H1 (cell line): ENCODE measurements at regions not wholly inside any gene's neighbourhood (a gene's known extent, or its start where the extent isn't known, plus 50 kb on each side); places are given as distances from the start of the nearest gene placed in this dataset.
A peak's percentile ranks its signal among the peaks of the same experiment; 100 is the strongest.

ENCODE experiments used
- CTCF ChIA-PET: fragments of 300-600 bp; sonication (Branson Sonifier 250); formaldehyde crosslinking; loops from one replicate; lab custom pipeline; 2021; ENCODE audit not compliant: partially characterized antibody; lab: Charles Lee
- POLR2A ChIA-PET: fragments of 300-600 bp; sonication (Branson Sonifier 250); formaldehyde crosslinking; loops from one replicate; lab custom pipeline; 2021; ENCODE audit warnings: inconsistent platforms; ENCODE audit not compliant: partially characterized antibody; lab: Charles Lee
- DNase-seq, 2 experiments: peaks; one replicate each; pipeline versions ENCODE4 v3.0.0 to v3.0.0-alpha.2; 2010 to 2022; ENCODE audit warnings: low spot score in 2 of 2, low read depth in 1 of 2, mixed read lengths in 1 of 2
- FAIRE-seq: peaks from 2 replicates; lab custom pipeline; 2011; peaks lifted over from hg19 to GRCh38; lab: Jason Lieb, UNC
- H2AFZ ChIP-seq: 2 replicates; pipeline ENCODE4 v1.8.1; 2012; ENCODE audit warnings: low read length, inconsistent platforms
- H2AK5ac ChIP-seq: 2 replicates; pipeline ENCODE4 v1.6.1; 2013; ENCODE audit warnings: low read depth, low read length
- H2BK120ac ChIP-seq: replicated peaks from 2 replicates; pipeline ENCODE3; 2013; ENCODE audit warnings: low read depth, low read length, inconsistent platforms
- H2BK12ac ChIP-seq: 2 replicates; pipeline ENCODE4 v1.6.1; 2013; ENCODE audit warnings: low read depth, low read length
- H2BK15ac ChIP-seq: 2 replicates; pipeline ENCODE4 v1.6.1; 2013; ENCODE audit warnings: low read length
- H2BK20ac ChIP-seq: 2 replicates; pipeline ENCODE4 v1.6.1; 2013; ENCODE audit warnings: low read length
- H2BK5ac ChIP-seq: 2 replicates; pipeline ENCODE4 v1.6.1; 2013; ENCODE audit warnings: low read depth, low read length
- H3K14ac ChIP-seq: 2 replicates; pipeline ENCODE4 v1.6.1; 2013; ENCODE audit warnings: inconsistent platforms; ENCODE audit not compliant: insufficient read length
- H3K18ac ChIP-seq: 2 replicates; pipeline ENCODE4 v1.6.1; 2013; ENCODE audit warnings: low read length; ENCODE audit errors: extremely low read depth
- H3K23ac ChIP-seq: 2 replicates; pipeline ENCODE4 v1.6.1; 2013; ENCODE audit warnings: inconsistent platforms; ENCODE audit not compliant: insufficient read length
- H3K23me2 ChIP-seq: 2 replicates; pipeline ENCODE4 v1.6.1; 2013; ENCODE audit warnings: low read depth, low read length
- H3K27ac ChIP-seq: 2 replicates; pipeline ENCODE4 v1.6.1; 2011; ENCODE audit warnings: low read depth, low read length, inconsistent platforms
- H3K27me3 ChIP-seq, 4 experiments: replicated peaks in 1 of 4; 1 replicate in 1 of 4; 2 replicates in 3 of 4; pipeline versions ENCODE4 v1.6.1 to v1.8.1; 2011 to 2013; ENCODE audit warnings: low read length in 3 of 4, mild to moderate bottlenecking in 3 of 4, inconsistent platforms in 2 of 4, mixed read lengths in 2 of 4, moderate library complexity in 1 of 4; ENCODE audit not compliant: control insufficient read depth in 3 of 4, insufficient read depth in 3 of 4; ENCODE audit errors: extremely low read depth in 1 of 4
- H3K36me3 ChIP-seq, 4 experiments: 2 replicates each; pipeline versions ENCODE4 v1.6.1 to v1.8.1; 2011 to 2013; ENCODE audit warnings: mild to moderate bottlenecking in 4 of 4, low read length in 3 of 4, moderate library complexity in 2 of 4, control low read depth in 1 of 4, inconsistent platforms in 1 of 4; ENCODE audit not compliant: insufficient read depth in 4 of 4, control insufficient read depth in 2 of 4
- H3K4ac ChIP-seq: replicated peaks from 2 replicates; pipeline ENCODE3; 2013; ENCODE audit warnings: low read length, low read depth, mixed read lengths, inconsistent platforms; ENCODE audit not compliant: insufficient read length
- H3K4me1 ChIP-seq, 4 experiments: replicated peaks in 1 of 4; 1 replicate in 1 of 4; 2 replicates in 3 of 4; pipeline versions ENCODE4 v1.6.1 to v1.8.1; 2011 to 2013; ENCODE audit warnings: low read length in 3 of 4, inconsistent platforms in 2 of 4, mixed read lengths in 1 of 4; ENCODE audit not compliant: insufficient read depth in 4 of 4, control insufficient read depth in 3 of 4
- H3K4me2 ChIP-seq, 2 experiments: 2 replicates each; pipeline versions ENCODE4 v1.6.1 to v1.8.1; 2011 to 2013; ENCODE audit warnings: low read depth in 2 of 2, low read length in 2 of 2, control low read depth in 1 of 2, inconsistent platforms in 1 of 2, mild to moderate bottlenecking in 1 of 2; ENCODE audit not compliant: insufficient read depth in 1 of 2
- H3K4me3 ChIP-seq, 4 experiments: fragments of 200-600, 300-600 bp in 1 of 4; sonication (generic), shearing (Covaris generic), sonication (Bioruptor Twin) in 1 of 4; 2 replicates each; pipeline versions ENCODE4 v1.5.1 to v1.8.1; 2011 to 2016; ENCODE audit warnings: low read length in 4 of 4, low read depth in 3 of 4, control low read depth in 2 of 4, inconsistent platforms in 2 of 4, mild to moderate bottlenecking in 2 of 4, mixed read lengths in 1 of 4, moderate library complexity in 1 of 4; ENCODE audit not compliant: insufficient read depth in 2 of 4; ENCODE audit errors: extremely low read depth in 1 of 4
- H3K56ac ChIP-seq: replicated peaks from 2 replicates; pipeline ENCODE3; 2013; ENCODE audit warnings: low read depth, mild to moderate bottlenecking, mixed read lengths, low read length, inconsistent platforms; ENCODE audit not compliant: insufficient read length
- H3K79me1 ChIP-seq: 2 replicates; pipeline ENCODE4 v1.6.1; 2013; ENCODE audit warnings: low read depth, low read length, control low read depth
- H3K79me2 ChIP-seq, 2 experiments: 2 replicates each; pipeline versions ENCODE4 v1.6.1 to v1.8.1; 2012 to 2013; ENCODE audit warnings: low read length in 2 of 2, mild to moderate bottlenecking in 2 of 2, inconsistent platforms in 1 of 2; ENCODE audit not compliant: insufficient read depth in 2 of 2, control insufficient read depth in 1 of 2
- H3K9ac ChIP-seq, 4 experiments: replicated peaks in 1 of 4; 1 replicate in 1 of 4; 2 replicates in 3 of 4; pipeline versions ENCODE4 v1.6.1 to v1.8.1; 2011 to 2013; ENCODE audit warnings: low read depth in 3 of 4, low read length in 3 of 4, control low read depth in 2 of 4, mild to moderate bottlenecking in 2 of 4, moderate library complexity in 2 of 4, inconsistent platforms in 1 of 4; ENCODE audit errors: extremely low read depth in 1 of 4
- H3K9me3 ChIP-seq, 2 experiments: 2 replicates each; pipeline versions ENCODE4 v1.6.1 to v1.8.1; 2012 to 2013; ENCODE audit warnings: mild to moderate bottlenecking in 2 of 2, moderate library complexity in 2 of 2, control low read depth in 1 of 2, inconsistent platforms in 1 of 2, low read depth in 1 of 2, low read length in 1 of 2, mixed read lengths in 1 of 2; ENCODE audit not compliant: insufficient read depth in 2 of 2
- H4K20me1 ChIP-seq, 2 experiments: replicated peaks in 1 of 2; 2 replicates each; pipeline versions ENCODE3 to v1.8.1; 2011 to 2013; ENCODE audit warnings: inconsistent platforms in 2 of 2, low read length in 2 of 2, mild to moderate bottlenecking in 1 of 2; ENCODE audit not compliant: insufficient read depth in 2 of 2, control insufficient read depth in 1 of 2
- H4K5ac ChIP-seq: 2 replicates; pipeline ENCODE4 v1.6.1; 2013; ENCODE audit warnings: low read length, low read depth, mixed read lengths, inconsistent platforms; ENCODE audit not compliant: insufficient read length
- H4K8ac ChIP-seq: 2 replicates; pipeline ENCODE4 v1.8.0; 2013; ENCODE audit warnings: mild to moderate bottlenecking, moderate library complexity, low read length, inconsistent platforms; ENCODE audit not compliant: insufficient read depth; ENCODE audit errors: extremely low read depth
- H4K91ac ChIP-seq: replicated peaks from 2 replicates; pipeline ENCODE3; 2013; ENCODE audit warnings: low read length, mixed read lengths, inconsistent platforms; ENCODE audit not compliant: insufficient read length
- CBX8 ChIP-seq: fragments of 300-800, 300-1000 bp; sonication (generic); IDR thresholded peaks from 2 replicates; pipeline ENCODE4 v1.7.1; 2016; ENCODE audit warnings: low read depth, low read length, borderline replicate concordance
- CHD1 ChIP-seq: IDR thresholded peaks from 2 replicates; pipeline ENCODE4 v1.6.1; 2012; ENCODE audit warnings: low read depth, low read length, improper control_type of control experiment
- EGR1 ChIP-seq: IDR thresholded peaks from 2 replicates; pipeline ENCODE4 v1.6.1; 2011; ENCODE audit warnings: low read depth, low read length, borderline replicate concordance
- HDAC6 ChIP-seq: IDR thresholded peaks from one replicate; pipeline ENCODE4 v1.7.1; 2012; ENCODE audit warnings: low read depth, mild to moderate bottlenecking, inconsistent platforms, low read length, moderate library complexity
- KDM1A ChIP-seq: fragments of 200-600, 300-600 bp; sonication (generic); IDR thresholded peaks from 2 replicates; pipeline ENCODE4 v1.7.1; 2016; ENCODE audit warnings: mild to moderate bottlenecking, low read length, borderline replicate concordance
- MAFK ChIP-seq: IDR thresholded peaks from 2 replicates; pipeline ENCODE4 v1.6.1; 2012; ENCODE audit warnings: low read depth, mild to moderate bottlenecking, improper control_type of control experiment, low read length
- NANOG ChIP-seq: IDR thresholded peaks from 2 replicates; pipeline ENCODE4 v1.6.1; 2011; ENCODE audit warnings: low read length, low read depth, mild to moderate bottlenecking, inconsistent platforms; ENCODE audit not compliant: insufficient read depth, poor library complexity, severe bottlenecking
- RAD21 ChIP-seq, 2 experiments: IDR thresholded peaks in 1 of 2; conservative IDR thresholded peaks in 1 of 2; 2 replicates each; pipeline ENCODE4 v1.6.1; 2011; ENCODE audit warnings: low read depth in 2 of 2, low read length in 2 of 2, improper control_type of control experiment in 1 of 2, inconsistent platforms in 1 of 2, mild to moderate bottlenecking in 1 of 2, moderate library complexity in 1 of 2
- RBBP5 ChIP-seq: IDR thresholded peaks from 2 replicates; pipeline ENCODE4 v1.7.1; 2012; ENCODE audit warnings: low read depth, mild to moderate bottlenecking, inconsistent platforms, low read length, moderate library complexity, borderline replicate concordance
- WGBS, 2 experiments: shearing (Covaris generic) in 1 of 2; methylation state at CpG; one replicate each; pipeline versions ENCODE4 v1.1.6 to v1.1.7; 2013 to 2015; ENCODE audit warnings: low lambda C conversion rate in 2 of 2, mixed read lengths in 2 of 2, inconsistent platforms in 1 of 2, low coverage in 1 of 2, missing lambda C conversion rate in 1 of 2; ENCODE audit not compliant: insufficient replicate concordance in 2 of 2, insufficient coverage in 1 of 2, insufficient read length in 1 of 2; ENCODE audit errors: extremely low coverage in 1 of 2, missing lambda C conversion rate in 1 of 2; 5-methylcytosine and 5-hydroxymethylcytosine counted together

- Histone ChIP-seq H3K4me1 (peaks cover 0 to 3% (median 0%) of the 10 kb centered on the region in 4 experiments; a peak in 1 of 7 replicates), H2BK5ac (peak overlapping the region; percentile 41; the same call in 1 of the 2 replicates), H4K8ac (no peak overlapping the region), H3K18ac (no peak overlapping the region), H3K27me3 (no peaks in the 10 kb centered on the region), H3K36me3 (no peaks in the 10 kb centered on the region), H3K4ac (no peak overlapping the region), H2AFZ (no peak overlapping the region), H4K5ac (peak overlapping the region; percentile 52), H4K91ac (no peak overlapping the region), H2BK12ac (no peak overlapping the region), H2BK15ac (no peak overlapping the region), H2BK20ac (no peak overlapping the region), H2BK120ac (no peak overlapping the region), H3K9me3 (no peaks in the 10 kb centered on the region), H3K79me2 (no peaks in the 10 kb centered on the region), H3K4me2 (no peak overlapping the region), H3K23ac (no peak overlapping the region), H3K9ac (no peak overlapping the region), H3K23me2 (no peaks in the 10 kb centered on the region), H3K56ac (no peak overlapping the region), H3K4me3 (no peak overlapping the region), H3K14ac (no peak overlapping the region), H4K20me1 (no peaks in the 10 kb centered on the region), H2AK5ac (no peak overlapping the region), H3K79me1 (no peaks in the 10 kb centered on the region), H3K27ac (no peak overlapping the region)
- POLR2A ChIA-PET, result no interaction called here
- DNase-seq, result no peak
- 100% methylated on average over 1 of the region's 1 CpG; no CpG with 5 or more reads in 1 of the 2 experiments for WGBS, 2 experiments
- TF ChIP-seq NANOG, result no peak
- TF ChIP-seq RBBP5, result no peak
- no peak for TF ChIP-seq EGR1
- no peak for TF ChIP-seq RAD21 (IDR thresholded peaks at IDR 0.05 in 1 of 2, conservative IDR thresholded peaks at IDR 0.05 in 1 of 2; ENCODE audit: low read depth in 2 of 2, low read length in 2 of 2)
- TF ChIP-seq CBX8, result no peak
- no peak for TF ChIP-seq KDM1A
- no peak for TF ChIP-seq HDAC6
- TF ChIP-seq CHD1, result no peak
- no peak for TF ChIP-seq MAFK
- CTCF ChIA-PET, result interaction anchor here (1.0 kb wide), 1 partner anchor 112 kb away, joined by 3 read pairs; no protein-coding TSS in a partner anchor
- no peak for FAIRE-seq
These were observed 251.7 kb upstream of the TYRP1 start for GRCh38 chr9:12441506-12441905.
